ENCODE measurements at regions not wholly inside any gene's neighbourhood (a gene's known extent, or its start where the extent isn't known, plus 50 kb on each side); places are given as distances from the start of the nearest gene placed in this dataset.

GRCh38 chr1:69413129-69413528, 154.6 kb upstream of the LRRC7 start:
- DNase-seq = no peak

DNA sequence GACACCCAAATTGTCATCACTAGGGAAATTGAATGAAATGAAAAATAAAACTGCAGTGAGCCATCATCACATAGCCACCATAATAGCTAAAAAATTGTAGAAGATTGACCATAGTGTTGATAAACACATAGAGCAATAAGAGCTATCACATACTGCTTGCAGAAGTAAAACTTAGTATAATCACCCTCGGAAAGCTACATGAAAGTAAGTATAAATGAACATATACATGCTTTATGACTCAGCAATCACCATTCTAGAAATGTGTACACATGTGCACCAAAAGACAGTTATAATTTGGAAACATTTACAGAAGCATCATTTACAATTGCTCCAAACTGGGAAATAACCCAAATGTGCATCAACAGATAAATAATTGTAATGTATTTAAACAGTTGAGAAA, 153.1 kb upstream of the LRRC7 start:
- TF ChIP-seq, protein P1, sequence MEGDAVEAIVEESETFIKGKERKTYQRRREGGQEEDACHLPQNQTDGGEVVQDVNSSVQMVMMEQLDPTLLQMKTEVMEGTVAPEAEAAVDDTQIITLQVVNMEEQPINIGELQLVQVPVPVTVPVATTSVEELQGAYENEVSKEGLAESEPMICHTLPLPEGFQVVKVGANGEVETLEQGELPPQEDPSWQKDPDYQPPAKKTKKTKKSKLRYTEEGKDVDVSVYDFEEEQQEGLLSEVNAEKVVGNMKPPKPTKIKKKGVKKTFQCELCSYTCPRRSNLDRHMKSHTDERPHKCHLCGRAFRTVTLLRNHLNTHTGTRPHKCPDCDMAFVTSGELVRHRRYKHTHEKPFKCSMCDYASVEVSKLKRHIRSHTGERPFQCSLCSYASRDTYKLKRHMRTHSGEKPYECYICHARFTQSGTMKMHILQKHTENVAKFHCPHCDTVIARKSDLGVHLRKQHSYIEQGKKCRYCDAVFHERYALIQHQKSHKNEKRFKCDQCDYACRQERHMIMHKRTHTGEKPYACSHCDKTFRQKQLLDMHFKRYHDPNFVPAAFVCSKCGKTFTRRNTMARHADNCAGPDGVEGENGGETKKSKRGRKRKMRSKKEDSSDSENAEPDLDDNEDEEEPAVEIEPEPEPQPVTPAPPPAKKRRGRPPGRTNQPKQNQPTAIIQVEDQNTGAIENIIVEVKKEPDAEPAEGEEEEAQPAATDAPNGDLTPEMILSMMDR (IDR thresholded peaks at IDR 0.05; ENCODE audit: borderline replicate concordance, extremely low read depth, insufficient read depth) = no peak
- Histone ChIP-seq H3K36me3 (ENCODE audit: control insufficient read depth in 2 of 3, insufficient read depth in 3 of 3, low read length in 3 of 3) (no peaks in the 10 kb centered on the region), H3K4me1 (ENCODE audit: control insufficient read depth in 2 of 3, insufficient read depth in 2 of 3, low read depth in 1 of 3, low read length in 3 of 3) (no peaks in the 10 kb centered on the region), H3K27ac (ENCODE audit: low read depth in 2 of 2, low read length in 2 of 2) (no peak overlapping the region), H3K4me3 (ENCODE audit: low read length in 3 of 3) (no peak overlapping the region), H3K27me3 (ENCODE audit: control insufficient read depth, insufficient read depth, low read length) (no peaks in the 10 kb centered on the region), H3K9ac (ENCODE audit: low read length in 3 of 3) (no peak overlapping the region), H3K9me3 (ENCODE audit: control insufficient read depth in 2 of 3, insufficient read depth in 1 of 3, low read length in 3 of 3) (no peaks in the 10 kb centered on the region)
- DNase-seq (no peak), FAIRE-seq (no peak)
- intact Hi-C loops (cut with DNase I) = no loop called here

More at GRCh38 chr1:69413129-69413528, 154.6 kb upstream of the LRRC7 start:
- no peaks in the 10 kb centered on the region for H3K36me3 ChIP-seq (ENCODE audit: control insufficient read depth in 2 of 3, insufficient read depth in 3 of 3, low read length in 3 of 3)
- H3K27ac ChIP-seq (ENCODE audit: low read depth in 2 of 2, low read length in 2 of 2) = no peak overlapping the region
- H3K4me3 ChIP-seq (ENCODE audit: low read length in 3 of 3) = no peak overlapping the region
- TF ChIP-seq, protein P1 (IDR thresholded peaks at IDR 0.05; ENCODE audit: borderline replicate concordance, extremely low read depth, insufficient read depth) = no peak
- no peaks in the 10 kb centered on the region for H3K4me1 ChIP-seq (ENCODE audit: control insufficient read depth in 2 of 3, insufficient read depth in 2 of 3, low read depth in 1 of 3, low read length in 3 of 3)
- no peak overlapping the region for H3K9ac ChIP-seq (ENCODE audit: low read length in 3 of 3)
- FAIRE-seq = no peak
- intact Hi-C loops (cut with DNase I) = no loop called here
- no peaks in the 10 kb centered on the region for H3K9me3 ChIP-seq (ENCODE audit: control insufficient read depth in 2 of 3, insufficient read depth in 1 of 3, low read length in 3 of 3)
- H3K27me3 ChIP-seq (ENCODE audit: control insufficient read depth, insufficient read depth, low read length) = no peaks in the 10 kb centered on the region

- FAIRE-seq (no peak), DNase-seq (no peak)
- Histone ChIP-seq H3K9me3 (ENCODE audit: control insufficient read depth in 2 of 3, insufficient read depth in 1 of 3, low read length in 3 of 3) (no peaks in the 10 kb centered on the region), H3K27me3 (ENCODE audit: control insufficient read depth, insufficient read depth, low read length) (no peaks in the 10 kb centered on the region), H3K36me3 (ENCODE audit: control insufficient read depth in 2 of 3, insufficient read depth in 3 of 3, low read length in 3 of 3) (no peaks in the 10 kb centered on the region), H3K4me3 (ENCODE audit: low read length in 3 of 3) (no peak overlapping the region), H3K4me1 (ENCODE audit: control insufficient read depth in 2 of 3, insufficient read depth in 2 of 3, low read depth in 1 of 3, low read length in 3 of 3) (no peaks in the 10 kb centered on the region), H3K9ac (ENCODE audit: low read length in 3 of 3) (no peak overlapping the region), H3K27ac (ENCODE audit: low read depth in 2 of 2, low read length in 2 of 2) (no peak overlapping the region)
- TF ChIP-seq, protein P1 (IDR thresholded peaks at IDR 0.05; ENCODE audit: borderline replicate concordance, extremely low read depth, insufficient read depth) = no peak
- intact Hi-C loops (cut with DNase I) = no loop called here
Observed at GRCh38 chr1:69421286-69421685, 146.4 kb upstream of the LRRC7 start.

- H3K36me3 ChIP-seq (ENCODE audit: control insufficient read depth in 2 of 3, insufficient read depth in 3 of 3, low read length in 3 of 3) = no peaks in the 10 kb centered on the region
- DNase-seq (no peak), FAIRE-seq (no peak)
- no peak overlapping the region for H3K27ac ChIP-seq (ENCODE audit: low read depth in 2 of 2, low read length in 2 of 2)
- TF ChIP-seq, protein P1 (IDR thresholded peaks at IDR 0.05; ENCODE audit: borderline replicate concordance, extremely low read depth, insufficient read depth) = no peak
- no peaks in the 10 kb centered on the region for H3K4me1 ChIP-seq (ENCODE audit: control insufficient read depth in 2 of 3, insufficient read depth in 2 of 3, low read depth in 1 of 3, low read length in 3 of 3)
- no peaks in the 10 kb centered on the region for H3K27me3 ChIP-seq (ENCODE audit: control insufficient read depth, insufficient read depth, low read length)
- H3K4me3 ChIP-seq (ENCODE audit: low read length in 3 of 3) = no peak overlapping the region
- no peak overlapping the region for H3K9ac ChIP-seq (ENCODE audit: low read length in 3 of 3)
- intact Hi-C loops (cut with DNase I) = no loop called here
- no peaks in the 10 kb centered on the region for H3K9me3 ChIP-seq (ENCODE audit: control insufficient read depth in 2 of 3, insufficient read depth in 1 of 3, low read length in 3 of 3)
Observed at GRCh38 chr1:69425871-69426270, 141.9 kb upstream of the LRRC7 start.

All from kidney (tissue), 13 donors.